ENCODE measurements at regions not wholly inside any gene's neighbourhood (a gene's known extent, or its start where the extent isn't known, plus 50 kb on each side); places are given as distances from the start of the nearest gene placed in this dataset.
"Not testable (repeated sequence)": the region's sequence is repeated elsewhere in the genome, so short reads cannot be mapped to it uniquely, and the experiment has no call there.

GRCh38 chr7:37557571-37558209 is 109.0 kb upstream of the ELMO1 start:
- Mint-ChIP-seq H3K9me3 (no peaks in the 10 kb centered on the region), H3K4me3 (no peak overlapping the region), H3K4me1 (no peaks in the 10 kb centered on the region), H3K27ac (no peak overlapping the region), H3K27me3 (peaks cover 14% of the 10 kb centered on the region), H3K36me3 (ENCODE audit: low read depth) (no peaks in the 10 kb centered on the region)
- no peak for ATAC-seq (replicated peaks)

GRCh38 chr7:37558320-37559096 is 109.8 kb upstream of the ELMO1 start:
- H3K36me3 Mint-ChIP-seq (ENCODE audit: low read depth) = no peaks in the 10 kb centered on the region
- H3K4me3 Mint-ChIP-seq = no peak overlapping the region
- peaks cover 10% of the 10 kb centered on the region for H3K27me3 Mint-ChIP-seq
- no peak overlapping the region for H3K27ac Mint-ChIP-seq
- ATAC-seq (replicated peaks) = no peak
- H3K4me1 Mint-ChIP-seq = no peaks in the 10 kb centered on the region
- H3K9me3 Mint-ChIP-seq = no peaks in the 10 kb centered on the region

- peaks cover 39% of the 10 kb centered on the region for H3K27me3 Mint-ChIP-seq
- H3K4me3 Mint-ChIP-seq = no peak overlapping the region
- no peaks in the 10 kb centered on the region for H3K9me3 Mint-ChIP-seq
- ATAC-seq (replicated peaks) = no peak
- no peak overlapping the region for H3K27ac Mint-ChIP-seq
- no peaks in the 10 kb centered on the region for H3K36me3 Mint-ChIP-seq (ENCODE audit: low read depth)
- H3K4me1 Mint-ChIP-seq = no peaks in the 10 kb centered on the region
Observed at GRCh38 chr7:37570145-37570544, 113.4 kb upstream of the GPR141 start.

- Mint-ChIP-seq H3K9me3 (no peaks in the 10 kb centered on the region), H3K36me3 (ENCODE audit: low read depth) (no peaks in the 10 kb centered on the region), H3K4me3 (no peak overlapping the region), H3K4me1 (no peaks in the 10 kb centered on the region), H3K27ac (no peak overlapping the region), H3K27me3 (peaks cover 39% of the 10 kb centered on the region)
- no peak for ATAC-seq (replicated peaks)
Observed at GRCh38 chr7:37571806-37572205, 111.8 kb upstream of the GPR141 start.

GRCh38 chr7:37577412-37577811 is 106.2 kb upstream of the GPR141 start:
- Mint-ChIP-seq H3K9me3 (no peaks in the 10 kb centered on the region), H3K4me3 (no peak overlapping the region), H3K4me1 (no peaks in the 10 kb centered on the region), H3K27ac (no peak overlapping the region), H3K36me3 (ENCODE audit: low read depth) (no peaks in the 10 kb centered on the region), H3K27me3 (peaks cover 20% of the 10 kb centered on the region)
- no peak for ATAC-seq (replicated peaks)

GRCh38 chr7:37577901-37578300 is 105.7 kb upstream of the GPR141 start:
- Mint-ChIP-seq H3K4me3 (no peak overlapping the region), H3K27ac (no peak overlapping the region), H3K36me3 (ENCODE audit: low read depth) (no peaks in the 10 kb centered on the region), H3K4me1 (no peaks in the 10 kb centered on the region), H3K27me3 (peaks cover 17% of the 10 kb centered on the region), H3K9me3 (no peaks in the 10 kb centered on the region)
- ATAC-seq (replicated peaks) = no peak

GRCh38 chr7:37578350-37578749 is 105.2 kb upstream of the GPR141 start:
- H3K27ac Mint-ChIP-seq = no peak overlapping the region
- H3K4me1 Mint-ChIP-seq = no peaks in the 10 kb centered on the region
- H3K36me3 Mint-ChIP-seq (ENCODE audit: low read depth) = no peaks in the 10 kb centered on the region
- H3K27me3 Mint-ChIP-seq = peaks cover 21% of the 10 kb centered on the region
- H3K4me3 Mint-ChIP-seq = no peak overlapping the region
- no peak for ATAC-seq (replicated peaks)
- no peaks in the 10 kb centered on the region for H3K9me3 Mint-ChIP-seq

GRCh38 chr7:37580376-37580775 is 103.2 kb upstream of the GPR141 start:
- no peak overlapping the region for H3K4me3 Mint-ChIP-seq
- no peak for ATAC-seq (replicated peaks)

GRCh38 chr7:37584651-37585463 is 98.7 kb upstream of the GPR141 start:
- H3K4me3 Mint-ChIP-seq; ATAC-seq (replicated peaks); H3K4me1 Mint-ChIP-seq; H3K27ac Mint-ChIP-seq; H3K36me3 Mint-ChIP-seq (ENCODE audit: low read depth); H3K9me3 Mint-ChIP-seq: not testable (repeated sequence)
- peaks cover 42% of the 10 kb centered on the region for H3K27me3 Mint-ChIP-seq

More at GRCh38 chr7:37580376-37580775, 103.2 kb upstream of the GPR141 start:
- no peak overlapping the region for H3K27ac Mint-ChIP-seq
- no peaks in the 10 kb centered on the region for H3K4me1 Mint-ChIP-seq
- no peaks in the 10 kb centered on the region for H3K9me3 Mint-ChIP-seq
- no peaks in the 10 kb centered on the region for H3K36me3 Mint-ChIP-seq (ENCODE audit: low read depth)
- peaks cover 26% of the 10 kb centered on the region for H3K27me3 Mint-ChIP-seq

- H3K9me3 Mint-ChIP-seq = peaks cover 6% of the 10 kb centered on the region
- H3K36me3 Mint-ChIP-seq (ENCODE audit: low read depth) = no peaks in the 10 kb centered on the region
- no peak overlapping the region for H3K4me3 Mint-ChIP-seq
- peaks cover 16% of the 10 kb centered on the region for H3K27me3 Mint-ChIP-seq
- no peaks in the 10 kb centered on the region for H3K4me1 Mint-ChIP-seq
- no peak overlapping the region for H3K27ac Mint-ChIP-seq
- ATAC-seq (replicated peaks) = no peak
Observed at GRCh38 chr7:37590824-37591223, 92.7 kb upstream of the GPR141 start.

GRCh38 chr7:37592366-37592765 is 91.2 kb upstream of the GPR141 start:
- ATAC-seq (replicated peaks) = no peak
- Mint-ChIP-seq H3K4me3 (no peak overlapping the region), H3K27ac (no peak overlapping the region), H3K4me1 (no peaks in the 10 kb centered on the region), H3K9me3 (peaks cover 10% of the 10 kb centered on the region), H3K27me3 (peaks cover 10% of the 10 kb centered on the region), H3K36me3 (ENCODE audit: low read depth) (no peaks in the 10 kb centered on the region)

GRCh38 chr7:37594602-37595001 is 89.0 kb upstream of the GPR141 start:
- Mint-ChIP-seq H3K27ac (no peak overlapping the region), H3K27me3 (no peaks in the 10 kb centered on the region), H3K36me3 (ENCODE audit: low read depth) (no peaks in the 10 kb centered on the region), H3K9me3 (peaks cover 4% of the 10 kb centered on the region), H3K4me3 (no peak overlapping the region), H3K4me1 (no peaks in the 10 kb centered on the region)
- no peak for ATAC-seq (replicated peaks)

- Mint-ChIP-seq H3K27ac (no peak overlapping the region), H3K9me3 (peaks cover 4% of the 10 kb centered on the region), H3K27me3 (peaks cover 3% of the 10 kb centered on the region), H3K36me3 (ENCODE audit: low read depth) (no peaks in the 10 kb centered on the region), H3K4me1 (no peaks in the 10 kb centered on the region), H3K4me3 (no peak overlapping the region)
- ATAC-seq (replicated peaks) = no peak
Observed at GRCh38 chr7:37598824-37599223, 84.7 kb upstream of the GPR141 start.

GRCh38 chr7:37601321-37601720 is 82.2 kb upstream of the GPR141 start:
- H3K27ac Mint-ChIP-seq = no peak overlapping the region
- peaks cover under 1% of the 10 kb centered on the region for H3K9me3 Mint-ChIP-seq
- no peaks in the 10 kb centered on the region for H3K36me3 Mint-ChIP-seq (ENCODE audit: low read depth)
- ATAC-seq (replicated peaks) = no peak
- peaks cover 3% of the 10 kb centered on the region for H3K27me3 Mint-ChIP-seq
- H3K4me1 Mint-ChIP-seq = no peaks in the 10 kb centered on the region
- H3K4me3 Mint-ChIP-seq = no peak overlapping the region

GRCh38 chr7:37604078-37604477 is 79.5 kb upstream of the GPR141 start:
- no peaks in the 10 kb centered on the region for H3K36me3 Mint-ChIP-seq (ENCODE audit: low read depth)
- no peak overlapping the region for H3K27ac Mint-ChIP-seq
- no peak for ATAC-seq (replicated peaks)
- H3K27me3 Mint-ChIP-seq = peaks cover 8% of the 10 kb centered on the region
- H3K9me3 Mint-ChIP-seq = no peaks in the 10 kb centered on the region
- H3K4me3 Mint-ChIP-seq = no peak overlapping the region
- no peaks in the 10 kb centered on the region for H3K4me1 Mint-ChIP-seq

All from activated T-helper 17 cell treated with anti-CD3 and anti-CD28 coated beads, Interleukin-2, amount 50 U/mL, for 72 hours (primary cell).